ENCODE measurements at regions not wholly inside any gene's neighbourhood (a gene's known extent, or its start where the extent isn't known, plus 50 kb on each side); places are given as distances from the start of the nearest gene placed in this dataset.

- no peak overlapping the region for H3K27ac ChIP-seq (ENCODE audit: low read length)
These were observed 235.4 kb downstream of the RAD51AP2 start for GRCh38 chr2:17282826-17283225.

DNA sequence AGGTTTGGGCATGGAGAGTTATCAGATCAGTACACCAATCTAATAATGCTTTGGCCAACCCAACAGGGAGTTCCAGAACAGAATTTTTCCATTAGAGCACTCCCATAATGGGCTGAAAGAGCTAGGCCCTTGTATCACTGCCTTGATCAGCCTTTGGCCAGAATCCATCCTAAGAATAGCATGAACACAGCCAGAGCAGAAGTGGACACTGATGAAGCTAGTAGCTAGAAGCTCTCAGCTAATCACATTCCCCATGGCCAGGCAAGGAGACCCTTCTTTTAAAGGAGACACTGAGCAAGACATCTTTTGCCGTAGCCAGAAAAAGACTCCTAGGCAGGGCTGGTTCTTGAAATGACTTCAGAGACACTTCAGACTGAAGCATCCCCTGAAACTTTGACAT lies 236.0 kb downstream of the RAD51AP2 start:
- no TSS peak for BruUV-seq (replicated peaks)
- Histone ChIP-seq H3K27ac (ENCODE audit: low read length) (no peak overlapping the region), H3K9me3 (ENCODE audit: control insufficient read depth, insufficient read depth, low read depth, low read length) (no peaks in the 10 kb centered on the region), H3K27me3 (ENCODE audit: control insufficient read depth, insufficient read depth, low read length) (no peaks in the 10 kb centered on the region), H3K4me3 (ENCODE audit: low read depth in 2 of 2, low read length in 2 of 2) (no peak overlapping the region), H3K4me1 (ENCODE audit: control insufficient read depth, insufficient read depth, low read length) (no peaks in the 10 kb centered on the region), H3K36me3 (ENCODE audit: control insufficient read depth, insufficient read depth, low read length) (no peaks in the 10 kb centered on the region; the same call in 1 of the 2 replicates)
- DNase-seq (ENCODE audit: low read depth, low spot score) (no peak), ATAC-seq (no peak)
- ChIA-PET CTCF (no interaction called here), POLR2A (no interaction called here)
- in situ Hi-C loops (cut with HindIII; ENCODE audit: low pct_unique_long_range_greater_than_20kb, low sequenced_read_pairs): no loop called here
- TF ChIP-seq TCF7L2 (IDR thresholded peaks at IDR 0.05; ENCODE audit: low read depth, low read length) (no peak), SIN3A (IDR thresholded peaks at IDR 0.05; ENCODE audit: borderline replicate concordance, insufficient read depth, low read depth, low read length) (no peak), POLR2AphosphoS5 (IDR thresholded peaks at IDR 0.05; ENCODE audit: low read depth, low read length) (no peak)
- TF ChIP-seq, protein P1, sequence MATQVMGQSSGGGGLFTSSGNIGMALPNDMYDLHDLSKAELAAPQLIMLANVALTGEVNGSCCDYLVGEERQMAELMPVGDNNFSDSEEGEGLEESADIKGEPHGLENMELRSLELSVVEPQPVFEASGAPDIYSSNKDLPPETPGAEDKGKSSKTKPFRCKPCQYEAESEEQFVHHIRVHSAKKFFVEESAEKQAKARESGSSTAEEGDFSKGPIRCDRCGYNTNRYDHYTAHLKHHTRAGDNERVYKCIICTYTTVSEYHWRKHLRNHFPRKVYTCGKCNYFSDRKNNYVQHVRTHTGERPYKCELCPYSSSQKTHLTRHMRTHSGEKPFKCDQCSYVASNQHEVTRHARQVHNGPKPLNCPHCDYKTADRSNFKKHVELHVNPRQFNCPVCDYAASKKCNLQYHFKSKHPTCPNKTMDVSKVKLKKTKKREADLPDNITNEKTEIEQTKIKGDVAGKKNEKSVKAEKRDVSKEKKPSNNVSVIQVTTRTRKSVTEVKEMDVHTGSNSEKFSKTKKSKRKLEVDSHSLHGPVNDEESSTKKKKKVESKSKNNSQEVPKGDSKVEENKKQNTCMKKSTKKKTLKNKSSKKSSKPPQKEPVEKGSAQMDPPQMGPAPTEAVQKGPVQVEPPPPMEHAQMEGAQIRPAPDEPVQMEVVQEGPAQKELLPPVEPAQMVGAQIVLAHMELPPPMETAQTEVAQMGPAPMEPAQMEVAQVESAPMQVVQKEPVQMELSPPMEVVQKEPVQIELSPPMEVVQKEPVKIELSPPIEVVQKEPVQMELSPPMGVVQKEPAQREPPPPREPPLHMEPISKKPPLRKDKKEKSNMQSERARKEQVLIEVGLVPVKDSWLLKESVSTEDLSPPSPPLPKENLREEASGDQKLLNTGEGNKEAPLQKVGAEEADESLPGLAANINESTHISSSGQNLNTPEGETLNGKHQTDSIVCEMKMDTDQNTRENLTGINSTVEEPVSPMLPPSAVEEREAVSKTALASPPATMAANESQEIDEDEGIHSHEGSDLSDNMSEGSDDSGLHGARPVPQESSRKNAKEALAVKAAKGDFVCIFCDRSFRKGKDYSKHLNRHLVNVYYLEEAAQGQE (IDR thresholded peaks at IDR 0.05; ENCODE audit: insufficient read depth in 1 of 2, low read depth in 2 of 2, low read length in 1 of 2): no peak
- TF ChIP-seq, protein P2, sequence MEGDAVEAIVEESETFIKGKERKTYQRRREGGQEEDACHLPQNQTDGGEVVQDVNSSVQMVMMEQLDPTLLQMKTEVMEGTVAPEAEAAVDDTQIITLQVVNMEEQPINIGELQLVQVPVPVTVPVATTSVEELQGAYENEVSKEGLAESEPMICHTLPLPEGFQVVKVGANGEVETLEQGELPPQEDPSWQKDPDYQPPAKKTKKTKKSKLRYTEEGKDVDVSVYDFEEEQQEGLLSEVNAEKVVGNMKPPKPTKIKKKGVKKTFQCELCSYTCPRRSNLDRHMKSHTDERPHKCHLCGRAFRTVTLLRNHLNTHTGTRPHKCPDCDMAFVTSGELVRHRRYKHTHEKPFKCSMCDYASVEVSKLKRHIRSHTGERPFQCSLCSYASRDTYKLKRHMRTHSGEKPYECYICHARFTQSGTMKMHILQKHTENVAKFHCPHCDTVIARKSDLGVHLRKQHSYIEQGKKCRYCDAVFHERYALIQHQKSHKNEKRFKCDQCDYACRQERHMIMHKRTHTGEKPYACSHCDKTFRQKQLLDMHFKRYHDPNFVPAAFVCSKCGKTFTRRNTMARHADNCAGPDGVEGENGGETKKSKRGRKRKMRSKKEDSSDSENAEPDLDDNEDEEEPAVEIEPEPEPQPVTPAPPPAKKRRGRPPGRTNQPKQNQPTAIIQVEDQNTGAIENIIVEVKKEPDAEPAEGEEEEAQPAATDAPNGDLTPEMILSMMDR (IDR thresholded peaks at IDR 0.05): no peak
- intact Hi-C loops (cut with micrococcal nuclease; ENCODE audit: unreplicated experiment): no loop called here

More at GRCh38 chr2:17282826-17283225, 235.4 kb downstream of the RAD51AP2 start:
- Histone ChIP-seq H3K27me3 (ENCODE audit: control insufficient read depth, insufficient read depth, low read length) (no peaks in the 10 kb centered on the region), H3K36me3 (ENCODE audit: control insufficient read depth, insufficient read depth, low read length) (no peaks in the 10 kb centered on the region; the same call in 1 of the 2 replicates), H3K4me3 (ENCODE audit: low read depth in 2 of 2, low read length in 2 of 2) (no peak overlapping the region), H3K4me1 (ENCODE audit: control insufficient read depth, insufficient read depth, low read length) (no peaks in the 10 kb centered on the region), H3K9me3 (ENCODE audit: control insufficient read depth, insufficient read depth, low read depth, low read length) (no peaks in the 10 kb centered on the region)
- no TSS peak for BruUV-seq (replicated peaks)
- ChIA-PET CTCF (no interaction called here), POLR2A (no interaction called here)
- no peak for ATAC-seq
- in situ Hi-C loops (cut with HindIII; ENCODE audit: low pct_unique_long_range_greater_than_20kb, low sequenced_read_pairs): no loop called here
- intact Hi-C loops (cut with micrococcal nuclease; ENCODE audit: unreplicated experiment): no loop called here
- TF ChIP-seq SIN3A (IDR thresholded peaks at IDR 0.05; ENCODE audit: borderline replicate concordance, insufficient read depth, low read depth, low read length): no peak
- TF ChIP-seq, protein P1 (IDR thresholded peaks at IDR 0.05; ENCODE audit: insufficient read depth in 1 of 2, low read depth in 2 of 2, low read length in 1 of 2): no peak
- TF ChIP-seq, protein P2 (IDR thresholded peaks at IDR 0.05): no peak
- TF ChIP-seq TCF7L2 (IDR thresholded peaks at IDR 0.05; ENCODE audit: low read depth, low read length): no peak
- no peak for TF ChIP-seq POLR2AphosphoS5 (IDR thresholded peaks at IDR 0.05; ENCODE audit: low read depth, low read length)
- DNase-seq (ENCODE audit: low read depth, low spot score): no peak

All from Panc1 (cell line).